GM23338 (cell line): ENCODE measurements at regions not wholly inside any gene's neighbourhood (a gene's known extent, or its start where the extent isn't known, plus 50 kb on each side); places are given as distances from the start of the nearest gene placed in this dataset.

Experiments
- ATAC-seq: fragments of 200-7000 bp; cut with Tn5 transposase; 3 replicates; pipeline ENCODE4 v1.9.1; 2020
- DNase-seq: peaks from one replicate; pipeline ENCODE4 v3.0.0-alpha.2; 2015; ENCODE audit warnings: low spot score
- H2AFZ ChIP-seq: fragments of 200-600 bp; sonication (generic); 2 replicates; pipeline ENCODE4 v1.8.0; 2016; ENCODE audit warnings: antibody characterized with exemption, mild to moderate bottlenecking, moderate library complexity
- H3F3A ChIP-seq: fragments of 200-600 bp; sonication (generic); replicated peaks from 2 replicates; pipeline ENCODE4 v1.8.0; 2017; ENCODE audit warnings: antibody characterized with exemption, mixed run types, low read depth
- H3K27ac ChIP-seq: fragments of 200-600 bp; sonication (generic); 2 replicates; pipeline ENCODE4 v1.6.1; 2016; ENCODE audit warnings: low read depth
- H3K27me3 ChIP-seq: fragments of 200-600 bp; sonication (generic); 2 replicates; pipeline ENCODE4 v1.8.0; 2016; ENCODE audit warnings: mild to moderate bottlenecking, mixed run types, moderate library complexity; ENCODE audit not compliant: insufficient read depth
- H3K36me3 ChIP-seq: fragments of 200-600 bp; sonication (generic); 2 replicates; pipeline ENCODE4 v1.8.0; 2016; ENCODE audit warnings: mild to moderate bottlenecking; ENCODE audit not compliant: insufficient read depth
- H3K4me1 ChIP-seq: fragments of 200-600 bp; sonication (generic); 2 replicates; pipeline ENCODE4 v1.8.0; 2016; ENCODE audit warnings: mild to moderate bottlenecking, moderate library complexity; ENCODE audit not compliant: insufficient read depth
- H3K4me2 ChIP-seq: fragments of 200-600 bp; sonication (generic); 2 replicates; pipeline ENCODE4 v1.7.1; 2017; ENCODE audit warnings: mixed run types
- H3K4me3 ChIP-seq: fragments of 200-600 bp; sonication (generic); 2 replicates; pipeline ENCODE4 v1.6.1; 2016; ENCODE audit warnings: mixed run types
- H3K79me2 ChIP-seq: fragments of 200-600 bp; sonication (generic); replicated peaks from 2 replicates; pipeline ENCODE4 v1.8.0; 2017; ENCODE audit warnings: mild to moderate bottlenecking; ENCODE audit not compliant: insufficient read depth
- H3K9me2 ChIP-seq: fragments of 200-600 bp; sonication (generic); 2 replicates; pipeline ENCODE4 v1.8.0; 2017; ENCODE audit not compliant: insufficient read depth
- H4K20me1 ChIP-seq: fragments of 200-600 bp; sonication (generic); replicated peaks from 2 replicates; pipeline ENCODE4 v1.8.0; 2017; ENCODE audit warnings: mild to moderate bottlenecking; ENCODE audit not compliant: insufficient read depth
- H3K27ac Mint-ChIP-seq: 2 replicates; pipeline ENCODE4 v1.8.0; 2020; ENCODE audit warnings: inconsistent platforms, mild to moderate bottlenecking, moderate library complexity, mixed read lengths
- H3K27me3 Mint-ChIP-seq: 3 replicates; pipeline ENCODE4 v1.8.0; 2022; ENCODE audit warnings: low read depth, mild to moderate bottlenecking, moderate library complexity, mixed read lengths, inconsistent platforms; ENCODE audit not compliant: insufficient read depth, poor library complexity
- H3K36me3 Mint-ChIP-seq: 3 replicates; pipeline ENCODE4 v1.8.0; 2021; ENCODE audit warnings: low read depth, mild to moderate bottlenecking, inconsistent platforms, moderate library complexity, mixed read lengths
- H3K4me1 Mint-ChIP-seq: 3 replicates; pipeline ENCODE4 v1.8.0; 2020; ENCODE audit warnings: mild to moderate bottlenecking, inconsistent platforms, mixed read lengths
- H3K4me3 Mint-ChIP-seq: 3 replicates; pipeline ENCODE4 v1.8.0; 2021; ENCODE audit warnings: moderate library complexity, mild to moderate bottlenecking, inconsistent platforms, mixed read lengths
- H3K9me3 Mint-ChIP-seq: 3 replicates; pipeline ENCODE4 v1.8.0; 2020; ENCODE audit warnings: moderate library complexity, mild to moderate bottlenecking, inconsistent platforms, mixed read lengths
- CREB1 ChIP-seq: fragments of 250-450 bp; sonication (Bioruptor Pico); IDR thresholded peaks from 2 replicates; pipeline ENCODE4 v1.5.0; 2020; ENCODE audit warnings: low read depth, mild to moderate bottlenecking, moderate library complexity
- EZH2 ChIP-seq: fragments of 200-600 bp; sonication (generic); IDR thresholded peaks from one replicate; pipeline ENCODE4 v1.8.0; 2017; ENCODE audit warnings: antibody characterized with exemption, mild to moderate bottlenecking, low read depth; ENCODE audit not compliant: unreplicated experiment
- JUNB ChIP-seq: IDR thresholded peaks from one replicate; pipeline ENCODE4 v1.6.1; 2016; ENCODE audit warnings: antibody characterized with exemption; ENCODE audit not compliant: unreplicated experiment
- NANOG ChIP-seq: IDR thresholded peaks from 2 replicates; pipeline ENCODE4 v1.6.1; 2016; ENCODE audit warnings: antibody characterized with exemption, borderline replicate concordance
- POLR2AphosphoS5 ChIP-seq: IDR thresholded peaks from 2 replicates; pipeline ENCODE4 v1.6.1; 2016; ENCODE audit warnings: antibody characterized with exemption, low read depth
- STAT1 ChIP-seq: IDR thresholded peaks from one replicate; pipeline ENCODE4 v1.6.1; 2016; ENCODE audit warnings: antibody characterized with exemption; ENCODE audit not compliant: unreplicated experiment
- ZNF114 ChIP-seq: fragments of 250-450 bp; sonication (Bioruptor Pico); IDR thresholded peaks from 2 replicates; pipeline ENCODE4 v1.5.0; 2020; ENCODE audit warnings: mild to moderate bottlenecking, moderate library complexity
- ZNF331 ChIP-seq: fragments of 250-450 bp; sonication (Bioruptor Pico); IDR thresholded peaks from 2 replicates; pipeline ENCODE4 v1.5.0; 2020; ENCODE audit warnings: low read depth, mild to moderate bottlenecking, moderate library complexity
- TF ChIP-seq, protein P1 (sequence below): fragments of 250-450 bp; sonication (Bioruptor Pico); IDR thresholded peaks from 2 replicates; pipeline ENCODE4 v1.5.0; 2020; ENCODE audit warnings: mild to moderate bottlenecking, moderate library complexity
- TF ChIP-seq, protein P2 (sequence below), 2 experiments: fragments of 200-600 bp in 1 of 2; sonication (generic) in 1 of 2; conservative IDR thresholded peaks; 2 replicates each; pipeline versions ENCODE4 v1.5.1 to v1.6.1; 2016 to 2017; ENCODE audit warnings: antibody characterized with exemption in 2 of 2, low read depth in 2 of 2, mild to moderate bottlenecking in 2 of 2, moderate library complexity in 1 of 2
- TF ChIP-seq, protein P3 (sequence below): IDR thresholded peaks from one replicate; pipeline ENCODE4 v1.6.1; 2018; ENCODE audit warnings: antibody characterized with exemption; ENCODE audit not compliant: unreplicated experiment

DNA sequence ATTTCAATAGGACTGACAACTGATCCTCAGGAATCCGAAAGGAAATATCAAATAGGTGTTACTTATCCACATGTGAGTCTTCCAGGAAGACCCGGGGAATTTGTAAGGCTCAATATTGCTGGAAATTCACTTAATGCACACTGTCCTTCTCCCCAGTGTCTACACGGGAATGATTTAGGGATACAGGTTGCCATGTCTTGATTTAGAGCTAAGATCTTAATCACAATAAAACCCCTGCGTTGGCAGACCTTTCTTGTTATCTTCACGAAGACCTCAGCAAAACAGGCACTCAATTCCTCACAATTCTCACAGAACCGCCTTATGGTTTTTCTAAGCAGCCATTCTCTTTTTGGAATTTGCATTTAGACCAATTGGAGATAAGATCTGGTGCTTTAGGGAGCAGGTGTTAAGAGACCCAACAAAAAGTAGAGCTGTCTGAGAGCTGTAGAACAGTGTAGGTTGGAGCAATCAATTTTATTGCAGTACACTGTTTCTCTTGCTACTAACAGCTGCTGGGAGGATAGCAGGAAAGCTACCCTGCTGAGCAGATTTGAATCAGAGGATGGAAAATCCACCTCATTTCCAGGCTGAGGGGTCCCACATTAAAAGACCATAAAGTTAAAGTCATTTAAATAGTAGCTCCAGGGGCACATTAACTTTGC is 925.7 kb downstream of the EPHA3 start (continued):
- TF ChIP-seq, protein P1, sequence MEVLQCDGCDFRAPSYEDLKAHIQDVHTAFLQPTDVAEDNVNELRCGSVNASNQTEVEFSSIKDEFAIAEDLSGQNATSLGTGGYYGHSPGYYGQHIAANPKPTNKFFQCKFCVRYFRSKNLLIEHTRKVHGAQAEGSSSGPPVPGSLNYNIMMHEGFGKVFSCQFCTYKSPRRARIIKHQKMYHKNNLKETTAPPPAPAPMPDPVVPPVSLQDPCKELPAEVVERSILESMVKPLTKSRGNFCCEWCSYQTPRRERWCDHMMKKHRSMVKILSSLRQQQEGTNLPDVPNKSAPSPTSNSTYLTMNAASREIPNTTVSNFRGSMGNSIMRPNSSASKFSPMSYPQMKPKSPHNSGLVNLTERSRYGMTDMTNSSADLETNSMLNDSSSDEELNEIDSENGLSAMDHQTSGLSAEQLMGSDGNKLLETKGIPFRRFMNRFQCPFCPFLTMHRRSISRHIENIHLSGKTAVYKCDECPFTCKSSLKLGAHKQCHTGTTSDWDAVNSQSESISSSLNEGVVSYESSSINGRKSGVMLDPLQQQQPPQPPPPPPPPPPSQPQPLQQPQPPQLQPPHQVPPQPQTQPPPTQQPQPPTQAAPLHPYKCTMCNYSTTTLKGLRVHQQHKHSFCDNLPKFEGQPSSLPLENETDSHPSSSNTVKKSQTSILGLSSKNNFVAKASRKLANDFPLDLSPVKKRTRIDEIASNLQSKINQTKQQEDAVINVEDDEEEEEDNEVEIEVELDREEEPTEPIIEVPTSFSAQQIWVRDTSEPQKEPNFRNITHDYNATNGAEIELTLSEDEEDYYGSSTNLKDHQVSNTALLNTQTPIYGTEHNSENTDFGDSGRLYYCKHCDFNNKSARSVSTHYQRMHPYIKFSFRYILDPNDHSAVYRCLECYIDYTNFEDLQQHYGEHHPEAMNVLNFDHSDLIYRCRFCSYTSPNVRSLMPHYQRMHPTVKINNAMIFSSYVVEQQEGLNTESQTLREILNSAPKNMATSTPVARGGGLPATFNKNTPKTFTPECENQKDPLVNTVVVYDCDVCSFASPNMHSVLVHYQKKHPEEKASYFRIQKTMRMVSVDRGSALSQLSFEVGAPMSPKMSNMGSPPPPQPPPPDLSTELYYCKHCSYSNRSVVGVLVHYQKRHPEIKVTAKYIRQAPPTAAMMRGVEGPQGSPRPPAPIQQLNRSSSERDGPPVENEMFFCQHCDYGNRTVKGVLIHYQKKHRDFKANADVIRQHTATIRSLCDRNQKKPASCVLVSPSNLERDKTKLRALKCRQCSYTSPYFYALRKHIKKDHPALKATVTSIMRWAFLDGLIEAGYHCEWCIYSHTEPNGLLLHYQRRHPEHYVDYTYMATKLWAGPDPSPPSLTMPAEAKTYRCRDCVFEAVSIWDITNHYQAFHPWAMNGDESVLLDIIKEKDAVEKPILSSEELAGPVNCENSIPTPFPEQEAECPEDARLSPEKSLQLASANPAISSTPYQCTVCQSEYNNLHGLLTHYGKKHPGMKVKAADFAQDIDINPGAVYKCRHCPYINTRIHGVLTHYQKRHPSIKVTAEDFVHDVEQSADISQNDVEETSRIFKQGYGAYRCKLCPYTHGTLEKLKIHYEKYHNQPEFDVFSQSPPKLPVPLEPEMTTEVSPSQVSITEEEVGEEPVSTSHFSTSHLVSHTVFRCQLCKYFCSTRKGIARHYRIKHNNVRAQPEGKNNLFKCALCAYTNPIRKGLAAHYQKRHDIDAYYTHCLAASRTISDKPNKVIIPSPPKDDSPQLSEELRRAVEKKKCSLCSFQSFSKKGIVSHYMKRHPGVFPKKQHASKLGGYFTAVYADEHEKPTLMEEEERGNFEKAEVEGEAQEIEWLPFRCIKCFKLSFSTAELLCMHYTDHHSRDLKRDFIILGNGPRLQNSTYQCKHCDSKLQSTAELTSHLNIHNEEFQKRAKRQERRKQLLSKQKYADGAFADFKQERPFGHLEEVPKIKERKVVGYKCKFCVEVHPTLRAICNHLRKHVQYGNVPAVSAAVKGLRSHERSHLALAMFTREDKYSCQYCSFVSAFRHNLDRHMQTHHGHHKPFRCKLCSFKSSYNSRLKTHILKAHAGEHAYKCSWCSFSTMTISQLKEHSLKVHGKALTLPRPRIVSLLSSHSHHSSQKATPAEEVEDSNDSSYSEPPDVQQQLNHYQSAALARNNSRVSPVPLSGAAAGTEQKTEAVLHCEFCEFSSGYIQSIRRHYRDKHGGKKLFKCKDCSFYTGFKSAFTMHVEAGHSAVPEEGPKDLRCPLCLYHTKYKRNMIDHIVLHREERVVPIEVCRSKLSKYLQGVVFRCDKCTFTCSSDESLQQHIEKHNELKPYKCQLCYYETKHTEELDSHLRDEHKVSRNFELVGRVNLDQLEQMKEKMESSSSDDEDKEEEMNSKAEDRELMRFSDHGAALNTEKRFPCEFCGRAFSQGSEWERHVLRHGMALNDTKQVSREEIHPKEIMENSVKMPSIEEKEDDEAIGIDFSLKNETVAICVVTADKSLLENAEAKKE (CRISPR knock-in tag): no peak
- TF ChIP-seq, protein P2, sequence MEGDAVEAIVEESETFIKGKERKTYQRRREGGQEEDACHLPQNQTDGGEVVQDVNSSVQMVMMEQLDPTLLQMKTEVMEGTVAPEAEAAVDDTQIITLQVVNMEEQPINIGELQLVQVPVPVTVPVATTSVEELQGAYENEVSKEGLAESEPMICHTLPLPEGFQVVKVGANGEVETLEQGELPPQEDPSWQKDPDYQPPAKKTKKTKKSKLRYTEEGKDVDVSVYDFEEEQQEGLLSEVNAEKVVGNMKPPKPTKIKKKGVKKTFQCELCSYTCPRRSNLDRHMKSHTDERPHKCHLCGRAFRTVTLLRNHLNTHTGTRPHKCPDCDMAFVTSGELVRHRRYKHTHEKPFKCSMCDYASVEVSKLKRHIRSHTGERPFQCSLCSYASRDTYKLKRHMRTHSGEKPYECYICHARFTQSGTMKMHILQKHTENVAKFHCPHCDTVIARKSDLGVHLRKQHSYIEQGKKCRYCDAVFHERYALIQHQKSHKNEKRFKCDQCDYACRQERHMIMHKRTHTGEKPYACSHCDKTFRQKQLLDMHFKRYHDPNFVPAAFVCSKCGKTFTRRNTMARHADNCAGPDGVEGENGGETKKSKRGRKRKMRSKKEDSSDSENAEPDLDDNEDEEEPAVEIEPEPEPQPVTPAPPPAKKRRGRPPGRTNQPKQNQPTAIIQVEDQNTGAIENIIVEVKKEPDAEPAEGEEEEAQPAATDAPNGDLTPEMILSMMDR (conservative IDR thresholded peaks at IDR 0.05; ENCODE audit: low read depth in 2 of 2): no peak

DNA sequence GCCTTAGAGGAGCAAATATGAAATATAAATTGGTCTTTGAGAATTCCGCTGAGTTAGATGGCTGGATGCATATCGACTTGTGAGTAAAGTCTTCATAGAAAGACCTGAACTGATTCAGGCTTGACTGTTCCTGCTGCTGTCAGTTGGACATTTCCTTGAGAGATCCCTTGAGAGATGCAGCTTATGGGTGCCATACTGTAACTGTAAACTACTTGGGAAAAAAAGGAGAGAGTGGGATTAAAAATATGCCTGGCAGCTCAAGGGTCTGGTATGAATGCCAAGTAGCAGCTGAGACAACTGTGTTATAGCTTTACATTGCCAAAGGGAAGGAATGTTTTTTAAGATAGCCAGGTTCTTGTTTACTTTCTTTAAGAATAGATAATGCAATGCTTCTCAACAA is 926.6 kb downstream of the EPHA3 start:
- DNase-seq (no peak), ATAC-seq (no peak)
- no peak overlapping the region; the same call in 1 of the 2 replicates for H2AFZ ChIP-seq
- H3K79me2 ChIP-seq: no peaks in the 10 kb centered on the region
- H3K4me1 ChIP-seq: peaks cover 44% of the 10 kb centered on the region
- Mint-ChIP-seq H3K36me3 (no peaks in the 10 kb centered on the region), H3K4me1 (peaks cover 39% of the 10 kb centered on the region), H3K27ac (peak overlapping the region; percentile 33; the same call in 1 of the 2 replicates), H3K9me3 (no peaks in the 10 kb centered on the region), H3K4me3 (no peak overlapping the region), H3K27me3 (peaks cover 3% of the 10 kb centered on the region)
- no peaks in the 10 kb centered on the region for H4K20me1 ChIP-seq
- no peaks in the 10 kb centered on the region for H3K9me2 ChIP-seq
- H3F3A ChIP-seq: no peaks in the 10 kb centered on the region
- H3K4me2 ChIP-seq: no peak overlapping the region
- no peak overlapping the region for H3K27ac ChIP-seq
- no peaks in the 10 kb centered on the region for H3K27me3 ChIP-seq
- no peak overlapping the region for H3K4me3 ChIP-seq
- no peaks in the 10 kb centered on the region for H3K36me3 ChIP-seq
- TF ChIP-seq ZNF331 (CRISPR knock-in tag) (no peak), POLR2AphosphoS5 (no peak), NANOG (no peak), CREB1 (no peak), JUNB (no peak), EZH2 (no peak), ZNF114 (CRISPR knock-in tag) (no peak), STAT1 (no peak)
- TF ChIP-seq, protein P3, sequence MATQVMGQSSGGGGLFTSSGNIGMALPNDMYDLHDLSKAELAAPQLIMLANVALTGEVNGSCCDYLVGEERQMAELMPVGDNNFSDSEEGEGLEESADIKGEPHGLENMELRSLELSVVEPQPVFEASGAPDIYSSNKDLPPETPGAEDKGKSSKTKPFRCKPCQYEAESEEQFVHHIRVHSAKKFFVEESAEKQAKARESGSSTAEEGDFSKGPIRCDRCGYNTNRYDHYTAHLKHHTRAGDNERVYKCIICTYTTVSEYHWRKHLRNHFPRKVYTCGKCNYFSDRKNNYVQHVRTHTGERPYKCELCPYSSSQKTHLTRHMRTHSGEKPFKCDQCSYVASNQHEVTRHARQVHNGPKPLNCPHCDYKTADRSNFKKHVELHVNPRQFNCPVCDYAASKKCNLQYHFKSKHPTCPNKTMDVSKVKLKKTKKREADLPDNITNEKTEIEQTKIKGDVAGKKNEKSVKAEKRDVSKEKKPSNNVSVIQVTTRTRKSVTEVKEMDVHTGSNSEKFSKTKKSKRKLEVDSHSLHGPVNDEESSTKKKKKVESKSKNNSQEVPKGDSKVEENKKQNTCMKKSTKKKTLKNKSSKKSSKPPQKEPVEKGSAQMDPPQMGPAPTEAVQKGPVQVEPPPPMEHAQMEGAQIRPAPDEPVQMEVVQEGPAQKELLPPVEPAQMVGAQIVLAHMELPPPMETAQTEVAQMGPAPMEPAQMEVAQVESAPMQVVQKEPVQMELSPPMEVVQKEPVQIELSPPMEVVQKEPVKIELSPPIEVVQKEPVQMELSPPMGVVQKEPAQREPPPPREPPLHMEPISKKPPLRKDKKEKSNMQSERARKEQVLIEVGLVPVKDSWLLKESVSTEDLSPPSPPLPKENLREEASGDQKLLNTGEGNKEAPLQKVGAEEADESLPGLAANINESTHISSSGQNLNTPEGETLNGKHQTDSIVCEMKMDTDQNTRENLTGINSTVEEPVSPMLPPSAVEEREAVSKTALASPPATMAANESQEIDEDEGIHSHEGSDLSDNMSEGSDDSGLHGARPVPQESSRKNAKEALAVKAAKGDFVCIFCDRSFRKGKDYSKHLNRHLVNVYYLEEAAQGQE: no peak
- TF ChIP-seq, protein P2 (conservative IDR thresholded peaks at IDR 0.05; ENCODE audit: low read depth in 2 of 2): no peak
